ENCODE measurements at regions not wholly inside any gene's neighbourhood (a gene's known extent, or its start where the extent isn't known, plus 50 kb on each side); places are given as distances from the start of the nearest gene placed in this dataset.

GRCh38 chrX:26511589-26512363 lies 295.8 kb downstream of the MAGEB5 start:
- no peak for TF ChIP-seq CTCF (IDR thresholded peaks at IDR 0.05)

- no peak for TF ChIP-seq CTCF (IDR thresholded peaks at IDR 0.05)
Measured at GRCh38 chrX:26470941-26471340, 255.0 kb downstream of the MAGEB5 start.

- no peak for TF ChIP-seq CTCF (IDR thresholded peaks at IDR 0.05)
Measured at GRCh38 chrX:26466387-26466786, 250.4 kb downstream of the MAGEB5 start.

- no peak for TF ChIP-seq CTCF (IDR thresholded peaks at IDR 0.05)
Measured at GRCh38 chrX:26445288-26445687, 229.3 kb downstream of the MAGEB5 start.

GRCh38 chrX:26442340-26442739 lies 226.4 kb downstream of the MAGEB5 start:
- peak; percentile 43; the same call in 1 of the 2 replicates for TF ChIP-seq CTCF (IDR thresholded peaks at IDR 0.05)

- no peak for TF ChIP-seq CTCF (IDR thresholded peaks at IDR 0.05)
Measured at GRCh38 chrX:26414534-26414933, 198.6 kb downstream of the MAGEB5 start.

GRCh38 chrX:26411045-26411444 lies 195.1 kb downstream of the MAGEB5 start:
- TF ChIP-seq CTCF (IDR thresholded peaks at IDR 0.05): no peak

GRCh38 chrX:26409636-26410035 lies 193.7 kb downstream of the MAGEB5 start:
- TF ChIP-seq CTCF (IDR thresholded peaks at IDR 0.05): no peak
